HG02970 (cell line): ENCODE measurements at regions not wholly inside any gene's neighbourhood (a gene's known extent, or its start where the extent isn't known, plus 50 kb on each side); places are given as distances from the start of the nearest gene placed in this dataset.
"Not testable (repeated sequence)": the region's sequence is repeated elsewhere in the genome, so short reads cannot be mapped to it uniquely, and the experiment has no call there.

Source experiments
- ATAC-seq: cut with Tn5 transposase; IDR thresholded peaks from one replicate; pipeline ENCODE4 v1.9.1; 2021; ENCODE audit warnings: mild to moderate bottlenecking, moderate library complexity, moderate number of reproducible peaks; ENCODE audit not compliant: unreplicated experiment, low FRiP score

DNA sequence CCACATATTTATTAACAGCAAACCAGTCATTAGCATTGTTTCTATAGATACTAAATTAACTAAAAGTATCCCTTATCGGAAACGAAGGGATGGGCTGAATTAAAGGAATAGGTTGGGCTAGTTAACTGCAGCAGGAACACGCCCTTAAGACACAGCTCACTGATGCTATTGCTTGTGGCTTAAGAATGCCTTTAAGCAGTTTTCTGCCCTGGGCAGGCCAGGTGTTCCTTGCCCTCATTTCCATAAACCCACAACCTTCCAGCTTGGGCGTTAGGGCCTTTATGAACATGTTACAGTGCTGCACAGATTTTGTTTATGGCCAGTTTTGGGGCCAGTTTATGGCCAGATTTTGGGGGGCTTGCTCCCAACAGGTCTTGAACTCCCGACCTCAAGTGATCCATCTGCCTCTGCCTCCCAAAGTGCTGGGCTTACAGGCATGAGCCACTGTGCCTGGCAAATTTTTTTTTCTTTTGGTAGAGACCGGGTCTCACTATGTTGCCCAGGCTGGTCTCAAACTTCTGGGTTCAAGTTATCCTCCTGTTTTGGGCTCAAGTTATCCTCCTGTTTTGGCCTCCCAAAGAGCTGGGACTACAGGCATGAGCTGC, 90.1 kb upstream of the GRIN2A start:
- ATAC-seq: not testable (repeated sequence)

DNA sequence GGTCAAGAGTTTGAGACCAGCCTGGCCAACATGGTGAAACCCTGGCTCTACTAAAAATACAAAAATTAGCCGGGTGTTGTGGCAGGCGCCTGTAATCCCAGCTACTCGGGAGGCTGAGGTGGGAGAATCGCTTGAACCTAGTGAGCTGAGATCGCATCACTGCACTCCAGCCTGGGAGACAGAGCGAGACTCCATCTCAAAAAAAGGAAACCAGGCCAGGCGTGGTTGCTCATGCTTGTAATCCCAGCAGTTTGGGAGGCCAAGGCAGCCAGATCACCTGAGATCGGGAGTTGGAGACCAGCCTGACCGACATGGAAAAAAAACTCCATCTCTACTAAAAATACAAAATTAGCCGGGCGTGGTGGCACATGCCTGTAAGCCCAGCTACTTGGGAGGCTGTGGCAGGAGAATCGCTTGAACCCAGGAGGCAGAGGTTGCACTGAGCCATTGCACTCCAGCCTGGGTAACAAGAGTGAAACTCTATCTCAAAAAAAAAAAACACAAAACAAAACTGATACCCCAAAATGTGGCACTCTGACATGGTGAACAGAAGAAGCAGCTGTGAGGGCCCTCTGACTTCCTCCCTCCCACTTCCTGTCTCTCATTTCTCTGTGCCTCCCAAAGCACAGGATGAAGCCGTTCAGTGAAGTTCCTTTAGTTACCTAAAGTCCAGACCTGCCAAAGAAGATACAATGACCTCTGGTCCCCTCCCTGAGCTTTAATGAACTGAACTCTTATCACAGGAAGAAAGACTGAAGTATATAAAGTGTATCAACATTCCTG, 93.2 kb upstream of the GRIN2A start:
- ATAC-seq: not testable (repeated sequence)

GRCh38 chr16:10277597-10277996, 95.4 kb upstream of the GRIN2A start:
- ATAC-seq: no peak

GRCh38 chr16:10280262-10281170, 98.3 kb upstream of the GRIN2A start:
- ATAC-seq: no peak

GRCh38 chr16:10282367-10282766, 100.1 kb upstream of the GRIN2A start:
- ATAC-seq: no peak

DNA sequence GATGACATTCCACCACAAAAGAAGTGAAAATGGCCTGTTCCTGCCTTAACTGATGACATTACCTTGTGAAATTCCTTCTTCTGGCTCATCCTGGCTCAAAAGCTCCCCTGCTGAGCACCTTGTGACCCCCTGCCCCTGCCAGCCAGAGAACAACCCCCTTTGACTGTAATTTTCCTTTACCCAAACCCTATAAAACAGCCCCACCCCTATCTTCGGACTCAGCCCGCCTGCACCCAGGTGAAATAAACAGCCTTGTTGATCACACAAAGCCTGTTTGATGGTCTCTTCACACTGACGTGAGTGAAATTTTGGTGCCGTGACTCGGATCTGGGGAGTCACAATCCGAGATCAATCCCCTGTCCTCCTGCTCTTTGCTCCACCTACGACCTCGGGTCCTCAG, 101.0 kb upstream of the GRIN2A start:
- not testable (repeated sequence) for ATAC-seq

GRCh38 chr16:10290467-10291105, 95.3 kb upstream of the ATF7IP2 start:
- ATAC-seq: not testable (repeated sequence)

GRCh38 chr16:10292197-10292596, 93.7 kb upstream of the ATF7IP2 start:
- not testable (repeated sequence) for ATAC-seq

GRCh38 chr16:10292976-10293375, 92.9 kb upstream of the ATF7IP2 start:
- not testable (repeated sequence) for ATAC-seq

GRCh38 chr16:10294153-10294552, 91.7 kb upstream of the ATF7IP2 start:
- ATAC-seq: not testable (repeated sequence)

GRCh38 chr16:10296956-10297340, 88.9 kb upstream of the ATF7IP2 start:
- ATAC-seq: peak; percentile 28

DNA sequence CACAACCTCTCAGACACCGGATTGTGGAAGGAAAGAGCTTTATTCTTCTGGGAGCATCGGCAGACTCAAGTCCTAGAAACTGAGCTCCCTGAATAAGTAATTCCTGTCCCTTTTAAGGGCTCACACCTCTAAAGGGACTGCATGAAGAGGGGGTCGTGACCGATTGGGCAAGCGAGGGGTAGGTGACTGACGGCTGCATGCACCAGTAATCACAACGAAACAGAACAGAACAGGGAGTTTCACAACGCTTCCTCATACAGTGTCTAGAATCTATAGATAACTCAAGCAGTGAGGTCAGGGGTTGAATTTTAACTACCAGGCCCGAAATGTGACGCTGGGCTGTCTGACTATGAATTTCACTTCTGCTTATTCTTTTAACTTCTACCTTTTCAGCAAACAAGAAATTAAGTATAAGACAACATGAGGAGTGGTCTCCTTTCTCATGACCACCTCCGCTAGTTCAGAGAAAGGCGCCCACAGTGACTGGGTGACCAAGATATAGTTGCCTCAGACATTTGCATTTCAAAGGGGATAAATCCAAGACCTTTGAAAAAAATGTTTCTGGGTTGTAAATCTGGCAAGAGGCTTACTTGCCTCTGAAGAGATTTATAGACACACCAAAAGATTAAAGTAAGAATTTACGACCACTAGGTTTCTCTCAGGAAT, 88.4 kb upstream of the ATF7IP2 start:
- peak; percentile 95 for ATAC-seq

- ATAC-seq: no peak
Observed at GRCh38 chr16:10300905-10301304, 85.0 kb upstream of the ATF7IP2 start.

- ATAC-seq: not testable (repeated sequence)
Observed at GRCh38 chr16:10301547-10301946, 84.3 kb upstream of the ATF7IP2 start.

DNA sequence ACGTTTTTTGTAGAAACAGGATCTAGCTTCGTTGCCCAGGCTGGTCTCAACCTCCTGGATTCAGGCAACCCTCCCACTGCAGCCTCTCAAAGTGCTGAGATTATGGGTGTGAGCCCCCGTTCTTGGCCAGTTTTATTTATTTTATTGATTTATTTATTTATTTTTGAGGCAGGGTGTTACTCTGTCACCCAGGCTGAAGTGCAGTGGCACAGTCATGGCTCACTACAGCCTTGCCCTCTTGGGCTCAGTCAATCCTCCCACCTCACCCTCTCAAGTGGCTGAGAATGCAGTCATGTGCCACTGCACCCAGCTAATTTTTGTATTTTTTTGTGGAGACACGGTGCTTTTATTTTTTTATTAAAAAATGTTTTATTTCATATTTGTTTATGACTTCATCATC, 79.9 kb upstream of the ATF7IP2 start:
- ATAC-seq: no peak

- no peak for ATAC-seq
Observed at GRCh38 chr16:10308305-10309193, 77.3 kb upstream of the ATF7IP2 start.

DNA sequence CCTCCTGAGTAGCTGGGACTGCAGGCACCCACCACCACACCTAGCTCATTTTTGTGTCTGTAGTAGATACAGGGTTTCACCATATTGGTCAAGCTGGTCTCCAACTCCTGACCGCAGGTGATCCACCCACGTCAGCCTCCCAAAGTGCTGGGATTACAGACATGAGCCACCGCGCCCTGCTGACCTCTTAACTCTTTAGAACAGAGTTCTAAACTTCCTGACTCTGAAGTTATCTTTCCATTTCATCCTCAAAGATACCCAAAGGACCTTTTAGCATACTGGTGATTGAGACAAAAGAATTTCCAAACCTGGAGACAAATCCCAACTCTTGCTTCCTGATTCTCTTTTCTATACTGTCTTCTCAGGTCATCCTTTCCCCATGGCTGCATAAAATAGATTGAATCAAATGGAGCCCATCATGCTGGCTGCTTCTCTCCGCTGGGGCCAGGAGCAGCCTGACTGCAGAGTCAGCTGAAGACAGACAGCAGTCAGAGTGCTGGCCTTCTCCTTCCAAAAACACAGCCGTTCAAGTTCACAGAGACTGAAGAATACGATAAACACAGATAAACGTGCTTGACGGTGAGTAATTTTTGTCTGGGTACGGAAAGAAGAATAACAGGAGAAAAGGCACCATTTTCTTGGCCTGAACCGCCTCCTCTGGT, 76.5 kb upstream of the ATF7IP2 start:
- no peak for ATAC-seq

- no peak for ATAC-seq
Observed at GRCh38 chr16:10312008-10312407, 73.9 kb upstream of the ATF7IP2 start.
